NB4 (cell line): ENCODE measurements at regions not wholly inside any gene's neighbourhood (a gene's known extent, or its start where the extent isn't known, plus 50 kb on each side); places are given as distances from the start of the nearest gene placed in this dataset.

ENCODE experiments used
- MYC ChIP-seq: IDR thresholded peaks from 2 replicates; pipeline ENCODE4 v1.6.1; 2011; ENCODE audit warnings: low read depth, low read length
- POLR2A ChIP-seq: IDR thresholded peaks from 2 replicates; pipeline ENCODE4 v1.6.1; 2011; ENCODE audit warnings: mild to moderate bottlenecking; ENCODE audit not compliant: insufficient read length; ENCODE audit errors: extremely low read depth
- TF ChIP-seq, protein P1 (sequence below): IDR thresholded peaks from one replicate; pipeline ENCODE4 v1.5.1; 2012; ENCODE audit warnings: low read depth, low read length

GRCh38 chr20:17108896-17109295 is 117.9 kb upstream of the PCSK2 start:
- TF ChIP-seq, protein P1, sequence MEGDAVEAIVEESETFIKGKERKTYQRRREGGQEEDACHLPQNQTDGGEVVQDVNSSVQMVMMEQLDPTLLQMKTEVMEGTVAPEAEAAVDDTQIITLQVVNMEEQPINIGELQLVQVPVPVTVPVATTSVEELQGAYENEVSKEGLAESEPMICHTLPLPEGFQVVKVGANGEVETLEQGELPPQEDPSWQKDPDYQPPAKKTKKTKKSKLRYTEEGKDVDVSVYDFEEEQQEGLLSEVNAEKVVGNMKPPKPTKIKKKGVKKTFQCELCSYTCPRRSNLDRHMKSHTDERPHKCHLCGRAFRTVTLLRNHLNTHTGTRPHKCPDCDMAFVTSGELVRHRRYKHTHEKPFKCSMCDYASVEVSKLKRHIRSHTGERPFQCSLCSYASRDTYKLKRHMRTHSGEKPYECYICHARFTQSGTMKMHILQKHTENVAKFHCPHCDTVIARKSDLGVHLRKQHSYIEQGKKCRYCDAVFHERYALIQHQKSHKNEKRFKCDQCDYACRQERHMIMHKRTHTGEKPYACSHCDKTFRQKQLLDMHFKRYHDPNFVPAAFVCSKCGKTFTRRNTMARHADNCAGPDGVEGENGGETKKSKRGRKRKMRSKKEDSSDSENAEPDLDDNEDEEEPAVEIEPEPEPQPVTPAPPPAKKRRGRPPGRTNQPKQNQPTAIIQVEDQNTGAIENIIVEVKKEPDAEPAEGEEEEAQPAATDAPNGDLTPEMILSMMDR: no peak
- TF ChIP-seq POLR2A: no peak
- no peak for TF ChIP-seq MYC
